Calu3 (cell line): ENCODE measurements at regions not wholly inside any gene's neighbourhood (a gene's known extent, or its start where the extent isn't known, plus 50 kb on each side); places are given as distances from the start of the nearest gene placed in this dataset.

Source experiments
- BruUV-seq: library from RNA; stranded (reverse); fragments of 400-500 nt; replicated peaks from 2 replicates; lab custom pipeline; 2021; lab: Mats Ljungman, UMichigan
- CTCF ChIA-PET: fragments of 300-600 bp; sonication (Branson Sonifier 250); formaldehyde crosslinking; loops from one replicate; lab custom pipeline; 2022; ENCODE audit warnings: antibody characterized with exemption; lab: Charles Lee
- DNase-seq: peaks from one replicate; pipeline ENCODE4 v3.0.0; 2022
- H3K27ac Mint-ChIP-seq: one replicate; pipeline ENCODE4 v1.8.0; 2022; ENCODE audit warnings: mixed read lengths; ENCODE audit not compliant: unreplicated experiment
- H3K27me3 Mint-ChIP-seq: one replicate; pipeline ENCODE4 v1.8.0; 2022; ENCODE audit warnings: mixed read lengths; ENCODE audit not compliant: unreplicated experiment
- H3K36me3 Mint-ChIP-seq: one replicate; pipeline ENCODE4 v1.8.0; 2022; ENCODE audit warnings: mild to moderate bottlenecking, moderate library complexity, mixed read lengths; ENCODE audit not compliant: insufficient read depth, unreplicated experiment
- H3K4me1 Mint-ChIP-seq: one replicate; pipeline ENCODE4 v1.8.0; 2022; ENCODE audit warnings: mild to moderate bottlenecking, low read depth, mixed read lengths; ENCODE audit not compliant: unreplicated experiment
- H3K4me3 Mint-ChIP-seq: one replicate; pipeline ENCODE4 v1.8.0; 2022; ENCODE audit warnings: mild to moderate bottlenecking, low read depth, moderate library complexity, mixed read lengths; ENCODE audit not compliant: unreplicated experiment
- H3K9me3 Mint-ChIP-seq: one replicate; pipeline ENCODE4 v1.8.0; 2022; ENCODE audit warnings: low read depth, mixed read lengths; ENCODE audit not compliant: unreplicated experiment
- intact Hi-C: fragments of 100-400 bp; cut with micrococcal nuclease; formaldehyde crosslinking; loops from one replicate; pipeline ENCODE4 v1.10.0; 2022; ENCODE audit not compliant: unreplicated experiment
- TF ChIP-seq, protein P1 (sequence below): fragments of 200-600 bp; IDR thresholded peaks from one replicate; pipeline ENCODE4 v1.8.0; 2022; ENCODE audit warnings: antibody characterized with exemption; ENCODE audit not compliant: unreplicated experiment

DNA sequence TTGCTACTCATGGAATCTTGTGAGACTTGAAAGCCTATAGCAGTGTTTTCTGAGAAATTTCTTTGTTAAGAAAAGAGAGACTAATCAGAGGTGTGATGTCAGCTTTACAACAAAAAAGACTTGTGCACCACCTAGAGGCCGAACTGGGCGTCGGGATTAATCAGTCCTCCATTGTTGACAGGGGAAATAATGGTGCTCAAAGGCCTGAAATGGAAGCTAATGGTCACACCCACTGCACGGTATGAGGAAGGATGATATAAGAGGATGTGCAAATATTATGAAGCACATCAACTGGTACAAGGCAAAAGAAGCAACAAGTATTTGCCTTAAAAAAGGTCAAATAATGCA lies 480.2 kb upstream of the MIR17HG start:
- Mint-ChIP-seq H3K36me3 (no peaks in the 10 kb centered on the region), H3K9me3 (no peaks in the 10 kb centered on the region), H3K27ac (peak overlapping the region; percentile 85), H3K27me3 (no peaks in the 10 kb centered on the region), H3K4me3 (peak overlapping the region; percentile 44), H3K4me1 (peaks cover 10% of the 10 kb centered on the region)
- intact Hi-C loops: loop anchor here (2.0 to 5.0 kb wide), 4 partner anchors 411 to 1160 kb away; no protein-coding TSS in a partner anchor
- BruUV-seq: no TSS peak
- TF ChIP-seq, protein P1, sequence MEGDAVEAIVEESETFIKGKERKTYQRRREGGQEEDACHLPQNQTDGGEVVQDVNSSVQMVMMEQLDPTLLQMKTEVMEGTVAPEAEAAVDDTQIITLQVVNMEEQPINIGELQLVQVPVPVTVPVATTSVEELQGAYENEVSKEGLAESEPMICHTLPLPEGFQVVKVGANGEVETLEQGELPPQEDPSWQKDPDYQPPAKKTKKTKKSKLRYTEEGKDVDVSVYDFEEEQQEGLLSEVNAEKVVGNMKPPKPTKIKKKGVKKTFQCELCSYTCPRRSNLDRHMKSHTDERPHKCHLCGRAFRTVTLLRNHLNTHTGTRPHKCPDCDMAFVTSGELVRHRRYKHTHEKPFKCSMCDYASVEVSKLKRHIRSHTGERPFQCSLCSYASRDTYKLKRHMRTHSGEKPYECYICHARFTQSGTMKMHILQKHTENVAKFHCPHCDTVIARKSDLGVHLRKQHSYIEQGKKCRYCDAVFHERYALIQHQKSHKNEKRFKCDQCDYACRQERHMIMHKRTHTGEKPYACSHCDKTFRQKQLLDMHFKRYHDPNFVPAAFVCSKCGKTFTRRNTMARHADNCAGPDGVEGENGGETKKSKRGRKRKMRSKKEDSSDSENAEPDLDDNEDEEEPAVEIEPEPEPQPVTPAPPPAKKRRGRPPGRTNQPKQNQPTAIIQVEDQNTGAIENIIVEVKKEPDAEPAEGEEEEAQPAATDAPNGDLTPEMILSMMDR: no peak
- CTCF ChIA-PET: interaction anchor here (0.7 to 1.3 kb wide), 2 partner anchors 412 to 811 kb away, joined by 3 to 5 read pairs; no protein-coding TSS in a partner anchor
- peak; percentile 58 for DNase-seq

DNA sequence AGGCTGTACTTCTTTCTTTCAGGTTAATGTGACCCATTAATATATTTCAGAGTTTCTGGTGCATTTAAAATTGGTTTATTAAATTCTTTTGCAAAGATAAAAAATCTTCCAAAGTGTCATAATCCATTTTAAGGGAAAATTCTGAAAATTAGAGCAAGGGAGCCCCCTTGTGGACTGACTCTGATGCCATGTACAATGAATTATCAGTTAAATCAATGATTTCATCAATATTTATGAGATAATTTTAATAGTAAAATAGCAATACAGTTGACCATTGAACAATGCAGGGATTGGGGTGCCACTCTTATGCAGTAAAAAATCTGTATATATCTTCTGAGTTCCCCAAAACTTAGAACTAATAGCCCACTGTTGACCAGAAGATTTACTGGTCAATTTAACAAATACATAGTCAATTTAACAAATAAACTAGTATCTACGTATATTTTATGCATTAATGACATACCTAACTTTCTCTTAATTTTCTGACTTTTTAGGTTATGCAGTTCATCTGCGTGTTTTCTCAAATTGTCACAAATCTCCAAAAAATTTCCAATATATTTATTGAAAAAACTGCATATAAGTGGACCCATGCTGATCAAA lies 479.1 kb upstream of the MIR17HG start:
- no peak overlapping the region for H3K4me3 Mint-ChIP-seq
- DNase-seq: peak; percentile 4
- no peaks in the 10 kb centered on the region for H3K27me3 Mint-ChIP-seq
- H3K9me3 Mint-ChIP-seq: no peaks in the 10 kb centered on the region
- BruUV-seq: no TSS peak
- CTCF ChIA-PET: no interaction called here
- H3K36me3 Mint-ChIP-seq: no peaks in the 10 kb centered on the region
- no peak overlapping the region for H3K27ac Mint-ChIP-seq
- TF ChIP-seq, protein P1: peak; percentile 20
- intact Hi-C loops: loop anchor here (5.0 kb wide), 1 partner anchor 1161 kb away; no protein-coding TSS in a partner anchor
- H3K4me1 Mint-ChIP-seq: peaks cover 10% of the 10 kb centered on the region

DNA sequence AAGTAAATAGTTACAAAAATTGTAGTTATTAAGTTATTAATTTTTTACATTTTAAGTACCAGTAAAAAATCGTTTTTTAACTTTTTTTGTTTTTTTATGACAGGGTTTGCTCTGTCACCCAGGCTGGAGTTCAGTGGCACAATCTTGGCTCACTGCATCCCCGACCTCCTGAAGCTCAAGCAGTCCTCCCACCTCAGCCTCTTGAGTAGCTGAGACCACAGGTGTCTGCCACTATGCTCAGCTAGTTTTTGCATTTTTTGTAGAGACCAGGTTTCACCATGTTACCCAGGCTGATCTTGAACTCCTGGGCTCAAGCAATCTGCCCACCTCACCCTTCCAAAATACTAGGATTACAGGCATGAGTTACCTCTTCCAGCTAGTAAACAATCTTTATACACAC lies 477.9 kb upstream of the MIR17HG start:
- intact Hi-C loops: loop anchor here (5.0 kb wide), 1 partner anchor 1162 kb away; no protein-coding TSS in a partner anchor
- TF ChIP-seq, protein P1: no peak
- CTCF ChIA-PET: no interaction called here
- Mint-ChIP-seq H3K4me1 (peaks cover 10% of the 10 kb centered on the region), H3K36me3 (no peaks in the 10 kb centered on the region), H3K27me3 (no peaks in the 10 kb centered on the region), H3K4me3 (no peak overlapping the region), H3K27ac (no peak overlapping the region), H3K9me3 (no peaks in the 10 kb centered on the region)
- BruUV-seq: no TSS peak
- DNase-seq: no peak

DNA sequence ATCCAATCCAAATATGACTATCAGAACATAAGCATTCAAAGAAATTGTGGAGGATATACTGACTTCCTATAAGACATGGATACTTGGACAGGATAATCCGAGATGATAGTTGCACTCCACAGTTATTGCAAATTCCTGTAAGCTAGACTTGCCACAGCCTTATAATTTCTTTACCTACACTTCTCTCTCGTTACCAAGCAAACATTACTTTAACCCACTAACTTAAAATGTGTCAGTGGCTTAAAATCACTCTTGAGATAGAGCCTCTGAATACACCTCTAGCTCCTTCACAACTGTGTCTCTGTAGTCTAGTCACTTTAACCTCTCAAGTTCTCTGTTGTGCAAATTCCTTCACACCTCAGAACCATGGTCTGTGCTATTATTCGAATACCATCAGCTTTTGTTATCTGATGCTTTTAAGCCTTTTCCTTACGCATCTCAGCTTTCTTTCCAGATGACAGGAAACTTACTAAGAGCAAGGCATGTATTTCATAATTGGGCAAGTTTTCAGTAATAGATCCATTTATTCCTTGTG lies 474.9 kb upstream of the MIR17HG start:
- CTCF ChIA-PET: no interaction called here
- H3K36me3 Mint-ChIP-seq: no peaks in the 10 kb centered on the region
- H3K27me3 Mint-ChIP-seq: no peaks in the 10 kb centered on the region
- no TSS peak for BruUV-seq
- no peak for DNase-seq
- no peaks in the 10 kb centered on the region for H3K4me1 Mint-ChIP-seq
- TF ChIP-seq, protein P1: no peak
- no peak overlapping the region for H3K4me3 Mint-ChIP-seq
- intact Hi-C loops: loop anchor here (10.0 kb wide), 1 partner anchor 172 kb away; no protein-coding TSS in a partner anchor
- H3K27ac Mint-ChIP-seq: no peak overlapping the region
- H3K9me3 Mint-ChIP-seq: no peaks in the 10 kb centered on the region
